ENCODE measurements at regions not wholly inside any gene's neighbourhood (a gene's known extent, or its start where the extent isn't known, plus 50 kb on each side); places are given as distances from the start of the nearest gene placed in this dataset.

DNA sequence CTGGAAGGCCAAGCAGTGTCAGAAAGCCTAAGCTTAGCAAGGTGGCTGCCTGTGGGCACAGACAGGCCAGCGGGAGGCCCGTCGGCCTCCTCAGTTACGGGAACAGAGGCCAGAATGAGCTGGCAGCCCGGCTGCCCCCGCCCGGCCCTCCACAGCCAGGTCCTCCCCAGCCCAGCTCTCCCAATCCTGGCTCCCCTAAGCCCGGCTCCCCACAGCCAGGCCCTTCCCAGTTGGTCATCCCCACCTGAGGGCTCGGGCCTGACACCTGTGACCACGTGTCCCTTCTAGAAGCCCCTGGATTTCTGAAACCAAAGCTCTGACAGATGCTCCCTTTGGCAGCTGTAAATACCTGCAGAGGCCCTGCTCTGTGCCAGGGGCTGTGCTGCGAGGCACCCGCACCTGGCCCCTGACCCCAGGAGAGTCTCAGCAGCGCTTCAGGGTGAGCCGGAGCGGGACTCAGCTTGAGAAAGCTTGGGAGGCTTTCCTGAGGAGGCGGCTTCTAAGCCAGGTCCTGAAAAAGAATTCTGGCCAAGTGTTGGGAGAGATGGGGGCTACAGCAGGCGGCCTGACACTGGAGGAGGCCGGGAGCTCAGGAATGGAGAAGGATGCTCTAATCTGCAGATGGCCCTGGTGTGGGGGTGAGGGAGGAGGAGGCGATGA lies 80.4 kb upstream of the OLFM1 start:
- no peak overlapping the region for H3K4me2 ChIP-seq (ENCODE audit: low read length)
- no peaks in the 10 kb centered on the region for H3K27me3 ChIP-seq (ENCODE audit: low read length)
- no peak overlapping the region for H3K9ac ChIP-seq (ENCODE audit: low read length)
- H3K9me3 ChIP-seq (ENCODE audit: low read length), result no peaks in the 10 kb centered on the region
- no peak overlapping the region for H3K27ac ChIP-seq (ENCODE audit: low read length)
- H4K20me1 ChIP-seq (ENCODE audit: low read length), result no peaks in the 10 kb centered on the region
- BruUV-seq (replicated peaks), result no TSS peak
- ATAC-seq (no peak), DNase-seq (no peak)
- no peaks in the 10 kb centered on the region for H3K4me1 ChIP-seq (ENCODE audit: insufficient read depth, low read length)
- H3F3A ChIP-seq (ENCODE audit: low read length, unreplicated experiment), result no peaks in the 10 kb centered on the region
- POLR2A ChIA-PET (ENCODE audit: unreplicated experiment), result no interaction called here
- no peak overlapping the region for H3K4me3 ChIP-seq (ENCODE audit: low read length)
- CTCF ChIA-PET, result no interaction called here
- no peaks in the 10 kb centered on the region for H3K36me3 ChIP-seq (ENCODE audit: low read depth, low read length)
- no peaks in the 10 kb centered on the region for H3K9me2 ChIP-seq (replicated peaks; ENCODE audit: low read length)
- H2AFZ ChIP-seq (ENCODE audit: low read length), result no peak overlapping the region
- TF ChIP-seq EZH2phosphoT487 (IDR thresholded peaks at IDR 0.05; ENCODE audit: borderline replicate concordance, low read length), result no peak
- TF ChIP-seq, protein P1, sequence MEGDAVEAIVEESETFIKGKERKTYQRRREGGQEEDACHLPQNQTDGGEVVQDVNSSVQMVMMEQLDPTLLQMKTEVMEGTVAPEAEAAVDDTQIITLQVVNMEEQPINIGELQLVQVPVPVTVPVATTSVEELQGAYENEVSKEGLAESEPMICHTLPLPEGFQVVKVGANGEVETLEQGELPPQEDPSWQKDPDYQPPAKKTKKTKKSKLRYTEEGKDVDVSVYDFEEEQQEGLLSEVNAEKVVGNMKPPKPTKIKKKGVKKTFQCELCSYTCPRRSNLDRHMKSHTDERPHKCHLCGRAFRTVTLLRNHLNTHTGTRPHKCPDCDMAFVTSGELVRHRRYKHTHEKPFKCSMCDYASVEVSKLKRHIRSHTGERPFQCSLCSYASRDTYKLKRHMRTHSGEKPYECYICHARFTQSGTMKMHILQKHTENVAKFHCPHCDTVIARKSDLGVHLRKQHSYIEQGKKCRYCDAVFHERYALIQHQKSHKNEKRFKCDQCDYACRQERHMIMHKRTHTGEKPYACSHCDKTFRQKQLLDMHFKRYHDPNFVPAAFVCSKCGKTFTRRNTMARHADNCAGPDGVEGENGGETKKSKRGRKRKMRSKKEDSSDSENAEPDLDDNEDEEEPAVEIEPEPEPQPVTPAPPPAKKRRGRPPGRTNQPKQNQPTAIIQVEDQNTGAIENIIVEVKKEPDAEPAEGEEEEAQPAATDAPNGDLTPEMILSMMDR (conservative IDR thresholded peaks at IDR 0.05; ENCODE audit: low read depth, low read length), result no peak
- no peak for TF ChIP-seq EZH2 (IDR thresholded peaks at IDR 0.05; ENCODE audit: low read length, unreplicated experiment)
- intact Hi-C loops (cut with micrococcal nuclease), result no loop called here
- no peaks in the 10 kb centered on the region for H3K79me2 ChIP-seq (ENCODE audit: low read length)

DNA sequence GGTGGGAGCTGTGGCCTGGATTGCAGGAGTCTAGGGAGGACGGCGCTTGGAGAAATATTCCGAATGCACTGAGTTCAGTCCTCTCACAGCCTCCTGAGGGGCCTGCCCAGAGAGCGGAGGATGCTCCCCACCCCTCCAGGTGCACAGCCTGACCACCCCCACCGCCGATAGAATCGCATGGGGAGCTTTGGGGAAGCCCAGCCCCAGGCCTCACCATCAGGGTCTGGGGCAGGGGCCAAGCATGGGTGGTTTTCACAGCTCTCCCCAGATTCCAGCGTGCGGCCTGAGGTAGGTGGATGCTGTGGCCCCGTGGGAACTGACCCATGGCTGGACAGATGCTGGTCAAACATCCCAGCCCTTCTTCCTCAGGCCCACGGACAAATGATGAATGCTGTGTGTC lies 79.9 kb upstream of the OLFM1 start:
- Histone ChIP-seq H3K27me3 (ENCODE audit: low read length) (no peaks in the 10 kb centered on the region), H3K9me2 (replicated peaks; ENCODE audit: low read length) (no peaks in the 10 kb centered on the region), H4K20me1 (ENCODE audit: low read length) (no peaks in the 10 kb centered on the region), H3K9me3 (ENCODE audit: low read length) (no peaks in the 10 kb centered on the region), H3K27ac (ENCODE audit: low read length) (no peak overlapping the region), H3K9ac (ENCODE audit: low read length) (no peak overlapping the region), H3F3A (ENCODE audit: low read length, unreplicated experiment) (no peaks in the 10 kb centered on the region), H3K36me3 (ENCODE audit: low read depth, low read length) (no peaks in the 10 kb centered on the region), H3K4me2 (ENCODE audit: low read length) (no peak overlapping the region), H3K4me3 (ENCODE audit: low read length) (no peak overlapping the region), H3K4me1 (ENCODE audit: insufficient read depth, low read length) (no peaks in the 10 kb centered on the region), H3K79me2 (ENCODE audit: low read length) (no peaks in the 10 kb centered on the region), H2AFZ (ENCODE audit: low read length) (no peak overlapping the region)
- intact Hi-C loops (cut with micrococcal nuclease), result no loop called here
- CTCF ChIA-PET, result no interaction called here
- ATAC-seq (no peak), DNase-seq (no peak)
- BruUV-seq (replicated peaks), result no TSS peak
- POLR2A ChIA-PET (ENCODE audit: unreplicated experiment), result no interaction called here
- TF ChIP-seq EZH2phosphoT487 (IDR thresholded peaks at IDR 0.05; ENCODE audit: borderline replicate concordance, low read length) (no peak), EZH2 (IDR thresholded peaks at IDR 0.05; ENCODE audit: low read length, unreplicated experiment) (no peak)
- TF ChIP-seq, protein P1 (conservative IDR thresholded peaks at IDR 0.05; ENCODE audit: low read depth, low read length), result no peak

DNA sequence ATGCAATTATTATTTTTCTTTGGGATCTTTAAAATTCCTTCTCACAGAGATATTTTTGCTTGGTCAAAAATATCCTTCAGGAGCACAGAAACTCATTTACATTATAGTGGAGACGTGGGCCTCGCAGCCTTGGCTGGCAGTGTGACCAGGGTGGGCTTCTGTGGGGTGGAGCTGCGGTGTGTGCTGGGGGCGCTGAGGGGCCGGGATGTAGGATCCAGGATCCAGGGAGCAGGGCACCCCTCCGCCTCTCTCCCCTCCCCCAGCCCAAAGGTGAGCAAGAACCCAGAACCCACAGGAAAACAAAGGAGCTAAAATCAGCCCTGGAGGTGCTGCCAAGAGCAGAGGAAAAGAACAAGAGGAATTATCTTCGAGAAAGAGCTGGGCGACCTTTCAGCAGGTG lies 79.1 kb upstream of the OLFM1 start:
- Histone ChIP-seq H3K79me2 (ENCODE audit: low read length) (no peaks in the 10 kb centered on the region), H3K9ac (ENCODE audit: low read length) (no peak overlapping the region), H3K4me1 (ENCODE audit: insufficient read depth, low read length) (no peaks in the 10 kb centered on the region), H4K20me1 (ENCODE audit: low read length) (no peaks in the 10 kb centered on the region), H3K4me2 (ENCODE audit: low read length) (no peak overlapping the region), H3F3A (ENCODE audit: low read length, unreplicated experiment) (no peaks in the 10 kb centered on the region), H3K9me3 (ENCODE audit: low read length) (no peaks in the 10 kb centered on the region), H3K9me2 (replicated peaks; ENCODE audit: low read length) (no peaks in the 10 kb centered on the region), H3K27me3 (ENCODE audit: low read length) (no peaks in the 10 kb centered on the region), H3K27ac (ENCODE audit: low read length) (no peak overlapping the region), H3K36me3 (ENCODE audit: low read depth, low read length) (no peaks in the 10 kb centered on the region), H2AFZ (ENCODE audit: low read length) (no peak overlapping the region), H3K4me3 (ENCODE audit: low read length) (no peak overlapping the region)
- ATAC-seq, result no peak
- DNase-seq, result no peak
- TF ChIP-seq, protein P1 (conservative IDR thresholded peaks at IDR 0.05; ENCODE audit: low read depth, low read length), result no peak
- TF ChIP-seq EZH2 (IDR thresholded peaks at IDR 0.05; ENCODE audit: low read length, unreplicated experiment) (no peak), EZH2phosphoT487 (IDR thresholded peaks at IDR 0.05; ENCODE audit: borderline replicate concordance, low read length) (no peak)
- intact Hi-C loops (cut with micrococcal nuclease), result no loop called here
- CTCF ChIA-PET, result no interaction called here
- BruUV-seq (replicated peaks), result no TSS peak
- POLR2A ChIA-PET (ENCODE audit: unreplicated experiment), result no interaction called here

Data from PC-3 (cell line).